SK-N-DZ (cell line): ENCODE measurements at regions not wholly inside any gene's neighbourhood (a gene's known extent, or its start where the extent isn't known, plus 50 kb on each side); places are given as distances from the start of the nearest gene placed in this dataset.

Experiments used
- DNase-seq: peaks from one replicate; pipeline ENCODE4 v3.0.0-alpha.2; 2015; ENCODE audit warnings: low spot score

DNA sequence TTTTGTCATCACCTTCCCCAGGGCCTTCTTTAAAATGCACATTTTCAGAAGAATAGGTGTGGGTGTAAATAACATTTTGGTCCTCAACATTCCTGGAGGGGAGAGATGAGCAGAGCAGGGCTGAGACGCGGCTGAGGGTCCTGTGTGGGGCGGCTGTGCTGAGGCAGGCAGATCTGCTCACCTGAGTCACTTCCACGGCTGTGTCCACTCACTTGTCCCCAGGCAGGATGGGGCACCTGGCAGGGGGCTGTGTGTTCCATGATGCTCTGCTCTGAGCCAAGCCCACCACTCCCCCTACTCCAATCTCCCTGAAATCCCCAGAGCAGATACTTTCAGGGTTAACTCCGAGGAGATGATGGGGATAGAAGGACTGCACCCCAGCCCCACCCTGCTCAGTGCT is 93.8 kb downstream of the GLRX3 start:
- DNase-seq = no peak

DNA sequence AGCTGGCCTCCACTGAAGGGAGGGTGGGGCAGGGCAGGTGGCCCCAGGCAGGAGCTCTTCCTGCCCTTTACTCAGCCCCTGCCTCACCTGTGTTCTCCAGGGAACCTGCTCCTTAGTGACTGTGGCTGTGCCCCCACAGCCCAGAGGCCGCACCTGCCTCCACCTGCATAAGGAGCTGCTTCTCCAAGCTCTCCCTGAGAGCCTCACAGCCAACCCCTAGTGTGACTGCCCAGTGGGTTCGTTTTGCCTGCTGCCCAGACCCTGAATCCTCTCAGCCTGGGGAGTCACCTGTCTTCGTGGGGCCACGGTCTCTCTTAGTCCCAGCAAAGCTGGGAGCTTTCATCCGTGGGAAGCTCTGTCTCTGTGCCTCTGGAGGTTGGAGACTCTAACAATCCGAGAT is 94.4 kb downstream of the GLRX3 start:
- no peak for DNase-seq

DNA sequence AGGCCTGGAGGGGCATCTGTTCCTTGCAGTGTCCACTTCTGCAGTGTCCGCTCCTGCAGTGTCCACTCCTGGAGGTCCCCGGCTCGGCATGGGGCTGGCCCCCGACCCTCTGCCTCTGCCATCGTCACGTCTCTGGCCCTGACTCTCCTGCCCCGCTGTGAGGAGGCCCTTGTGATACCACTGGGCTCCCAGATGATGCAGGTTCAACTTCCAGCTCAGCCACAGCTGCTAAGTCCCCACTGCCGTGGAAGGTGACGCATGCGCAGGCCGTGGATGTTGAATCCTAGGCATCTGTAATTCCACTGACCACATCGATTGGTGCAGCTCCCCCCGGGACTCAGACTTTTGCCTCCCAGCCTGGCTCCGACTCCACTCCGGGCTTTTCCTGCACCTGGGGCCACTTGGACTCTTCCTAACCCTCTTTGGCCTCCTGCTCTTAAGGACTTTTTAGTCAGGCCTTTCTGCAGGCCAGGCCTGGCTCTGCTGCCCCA is 95.1 kb downstream of the GLRX3 start:
- no peak for DNase-seq

DNA sequence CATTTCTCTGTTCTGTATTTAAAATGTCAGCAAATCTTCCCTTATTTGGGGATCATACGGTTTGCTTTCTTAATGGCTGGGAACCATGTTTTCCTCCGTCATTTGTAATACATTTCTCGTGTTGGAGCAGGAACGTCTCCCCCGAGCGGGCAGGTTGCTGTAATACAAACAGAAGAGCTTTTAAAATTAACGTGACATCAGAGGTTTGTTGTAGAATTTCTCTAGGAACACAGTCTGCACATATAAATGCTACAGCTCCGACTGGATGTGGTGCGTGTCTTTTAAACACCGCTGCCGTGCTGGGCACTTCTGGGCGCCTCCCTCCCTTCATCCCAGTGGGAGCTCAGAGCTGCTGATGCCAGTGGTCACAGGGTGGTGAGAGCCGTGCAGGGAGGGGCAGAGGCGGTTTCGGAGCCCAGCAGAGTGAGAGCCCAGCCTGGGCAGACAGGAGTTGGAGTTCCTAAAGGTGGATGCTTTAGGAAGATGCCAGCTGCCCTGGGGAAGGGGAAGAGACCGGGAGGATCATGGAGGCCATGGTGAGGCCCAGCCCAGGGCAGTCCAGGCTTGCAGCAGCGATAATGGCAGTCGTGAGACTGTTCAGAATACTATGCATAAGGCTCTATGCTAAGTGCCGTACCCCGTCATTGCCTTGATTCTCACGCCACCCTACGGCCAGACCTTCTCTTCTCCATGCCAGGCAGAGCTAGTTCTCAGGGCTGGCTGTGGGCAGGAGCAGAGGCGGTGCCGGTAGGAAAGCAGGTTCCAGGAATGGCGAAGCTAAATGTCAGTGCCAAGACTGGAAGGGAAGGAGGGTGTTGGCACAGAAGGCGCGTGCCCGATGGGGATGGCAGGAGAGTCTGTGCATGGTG is 96.2 kb downstream of the GLRX3 start:
- no peak for DNase-seq

DNA sequence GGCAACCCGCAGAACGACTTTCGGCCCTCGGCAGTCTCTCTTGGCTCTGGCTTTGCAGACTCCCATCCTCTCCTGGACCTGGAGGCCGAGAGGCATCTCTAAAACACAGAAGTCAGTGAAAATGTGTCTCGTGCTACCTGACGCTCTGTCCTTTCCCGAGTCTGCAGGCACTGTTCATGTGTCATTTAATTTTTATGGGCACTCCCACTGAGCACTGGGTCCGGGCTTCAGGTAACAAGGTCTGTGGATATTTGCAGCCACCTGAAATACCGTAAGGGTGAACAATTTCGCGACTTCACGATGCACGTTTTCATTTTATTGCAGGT is 96.8 kb downstream of the GLRX3 start:
- DNase-seq = no peak

DNA sequence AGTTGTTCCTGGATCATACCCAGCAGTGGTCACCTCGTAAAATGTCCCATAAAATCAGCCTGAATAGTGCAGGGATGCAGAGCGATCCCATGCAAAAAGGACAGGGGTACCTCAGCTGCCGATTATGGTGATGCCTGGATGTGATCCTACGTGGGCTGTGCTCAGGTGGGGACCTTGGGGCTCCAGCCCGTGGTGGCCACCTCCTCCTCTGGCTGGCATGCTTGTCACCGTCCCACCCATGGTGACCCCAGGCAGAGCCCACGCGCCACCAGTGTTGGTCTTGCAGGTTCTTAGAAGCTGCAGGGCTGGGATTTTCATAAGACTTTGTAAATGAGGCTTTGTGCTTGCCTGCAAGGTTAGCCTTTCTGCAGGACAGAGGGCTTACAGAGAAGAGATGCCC is 97.2 kb downstream of the GLRX3 start:
- no peak for DNase-seq

DNA sequence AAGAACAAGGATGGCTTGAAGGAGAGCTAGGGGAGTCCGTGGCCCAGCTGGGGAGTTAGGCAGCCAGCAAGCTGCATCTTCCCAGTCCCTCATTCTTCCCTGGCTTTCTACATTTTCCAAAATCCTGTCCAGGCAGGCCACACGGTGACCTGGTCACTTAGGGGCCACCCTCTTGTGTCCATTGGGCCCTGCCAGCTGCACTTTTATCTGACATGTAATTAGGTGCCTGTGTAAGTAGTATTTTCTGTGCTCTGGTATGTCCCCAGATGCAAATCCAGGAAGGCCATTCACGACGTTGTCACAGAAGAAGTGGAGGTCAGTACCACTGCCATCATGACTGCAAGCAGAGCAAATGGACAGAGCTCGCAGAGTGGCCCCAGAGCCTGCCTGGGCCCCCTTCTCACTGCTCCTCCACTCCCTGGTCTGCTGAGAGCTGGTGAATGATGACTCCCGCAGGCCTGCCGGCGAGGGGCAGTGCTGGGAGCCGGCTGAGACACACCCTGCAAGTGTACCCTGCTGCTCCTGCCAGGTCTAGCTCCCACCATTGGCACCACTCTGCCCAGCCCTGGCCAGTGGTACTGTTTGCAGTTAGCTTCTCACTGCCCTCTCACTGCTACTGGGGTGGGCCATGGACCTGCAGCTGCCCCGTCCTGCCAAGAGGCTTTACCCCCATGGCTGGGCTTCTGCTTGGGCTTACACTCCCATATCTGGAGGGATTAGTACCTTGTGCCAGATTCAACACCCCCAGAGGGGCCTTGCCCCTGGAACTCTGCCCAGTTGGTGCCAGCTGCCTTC is 98.2 kb downstream of the GLRX3 start:
- DNase-seq = no peak

DNA sequence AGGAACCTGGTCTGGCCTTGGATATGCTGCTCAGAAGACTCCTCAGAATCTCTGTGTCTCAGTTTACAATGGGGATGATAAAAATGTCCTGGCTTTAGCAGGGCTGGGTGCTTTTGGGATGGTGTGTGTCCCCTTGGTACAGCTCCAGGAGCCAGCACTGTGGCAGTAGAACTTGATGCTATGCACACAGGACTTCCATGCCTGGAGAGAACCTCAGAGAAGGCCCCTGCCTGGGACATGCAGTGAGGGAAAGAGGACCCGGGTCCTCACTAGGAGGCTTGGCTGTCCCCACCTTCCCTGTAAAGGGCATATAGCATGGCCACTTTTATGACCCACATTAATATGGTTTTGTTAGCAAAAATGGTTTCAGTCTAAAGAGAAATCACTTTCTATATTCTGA is 100.5 kb downstream of the GLRX3 start:
- DNase-seq = no peak

DNA sequence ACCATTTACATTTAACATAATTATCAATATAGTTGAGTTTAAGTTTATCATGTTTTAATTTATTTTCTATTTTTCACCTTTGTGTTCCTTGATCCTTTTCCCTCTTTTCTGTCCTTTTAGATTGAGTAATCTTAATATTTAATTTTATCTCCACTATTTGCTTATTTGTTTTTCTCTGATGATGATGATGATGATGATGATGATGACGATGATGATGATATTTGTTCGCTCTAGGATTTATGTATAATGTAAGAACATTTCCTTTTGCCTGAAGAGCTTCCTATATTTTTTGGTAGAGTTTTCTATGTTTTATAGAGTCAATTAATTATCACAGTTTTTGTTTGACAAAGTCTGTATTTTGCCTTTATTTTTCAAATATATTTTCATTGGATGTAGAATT is 104.2 kb downstream of the GLRX3 start:
- no peak for DNase-seq

DNA sequence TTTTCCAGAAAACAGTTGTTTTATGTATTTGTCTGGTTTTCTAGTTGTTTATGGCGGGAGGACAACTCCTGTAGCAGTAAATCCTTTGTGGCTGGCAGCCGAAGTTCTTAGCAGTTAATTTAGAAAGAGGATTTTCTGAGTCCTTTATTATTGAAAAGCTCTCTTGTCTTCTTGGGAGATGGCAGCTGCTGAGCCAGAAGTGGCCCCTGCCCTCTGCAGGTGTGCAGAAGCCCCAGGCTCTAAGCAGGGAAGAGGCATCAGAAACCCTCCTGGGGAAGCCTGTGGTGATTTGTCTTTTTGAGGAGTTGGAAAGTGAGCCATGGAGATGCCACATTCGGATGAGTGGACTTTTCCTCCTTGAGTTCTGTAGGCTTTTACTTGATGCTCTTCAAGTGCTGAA is 106.3 kb downstream of the GLRX3 start:
- DNase-seq = no peak

DNA sequence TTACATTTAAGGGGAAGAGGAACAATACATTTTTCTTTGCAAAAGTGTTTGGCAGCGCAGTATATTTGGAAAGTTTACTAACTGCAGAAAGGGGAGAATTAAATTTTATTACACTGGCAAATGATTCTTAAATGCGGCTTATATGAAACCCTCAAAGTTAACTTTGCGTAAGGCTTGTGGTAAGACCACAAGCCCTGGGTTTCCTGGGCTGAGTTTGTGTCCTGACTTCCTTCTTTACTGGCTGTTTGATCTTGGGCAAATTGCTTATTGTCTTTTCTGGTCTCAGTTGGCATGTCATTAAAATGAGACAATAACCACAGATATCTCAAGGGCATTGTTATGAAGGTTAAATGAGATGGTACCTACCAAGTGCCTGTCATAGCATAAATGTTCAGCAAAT is 106.8 kb downstream of the GLRX3 start:
- no peak for DNase-seq

DNA sequence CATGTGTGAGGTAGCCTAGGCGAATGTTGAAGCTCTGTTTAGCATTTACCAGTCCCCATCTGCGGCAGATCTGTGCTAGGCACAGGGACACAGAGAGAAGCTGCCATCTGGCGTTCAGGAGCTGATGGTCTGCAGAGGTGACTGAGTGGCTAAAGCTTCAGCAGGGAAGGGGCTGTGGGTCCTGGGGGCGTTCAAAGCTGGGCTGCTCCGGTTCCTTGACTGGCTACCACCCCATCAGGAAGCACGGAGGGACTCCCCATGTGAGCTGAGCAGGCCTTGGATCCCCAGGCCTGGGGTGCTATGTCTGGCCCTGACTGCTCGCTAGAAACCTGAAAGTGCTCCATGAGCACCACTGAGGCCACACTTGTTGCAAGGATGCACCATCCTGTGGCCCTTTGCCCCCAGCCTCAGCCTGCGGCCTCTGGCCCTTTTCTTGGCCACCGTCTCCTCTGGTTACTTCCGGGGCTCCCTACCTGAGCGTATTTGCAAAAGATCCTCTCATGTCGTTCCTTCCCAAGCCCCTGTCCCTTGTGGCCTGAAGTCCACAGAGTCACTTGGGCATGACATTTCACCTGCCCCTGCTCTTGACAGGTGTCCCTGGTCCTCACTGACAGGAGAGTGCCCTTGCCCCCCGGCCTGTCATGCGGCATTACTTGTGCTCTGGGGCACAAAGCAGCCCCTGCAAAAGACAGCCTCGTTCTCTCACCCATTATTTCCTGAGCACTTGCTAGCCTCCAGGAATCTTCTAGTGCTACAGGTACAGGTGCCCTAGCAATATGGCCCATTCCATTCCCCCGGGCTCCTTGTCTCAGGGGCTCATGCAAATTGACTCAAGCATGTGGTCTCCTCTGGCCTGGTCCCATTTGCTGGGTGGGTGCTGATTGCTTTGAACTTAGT is 108.1 kb downstream of the GLRX3 start:
- no peak for DNase-seq

DNA sequence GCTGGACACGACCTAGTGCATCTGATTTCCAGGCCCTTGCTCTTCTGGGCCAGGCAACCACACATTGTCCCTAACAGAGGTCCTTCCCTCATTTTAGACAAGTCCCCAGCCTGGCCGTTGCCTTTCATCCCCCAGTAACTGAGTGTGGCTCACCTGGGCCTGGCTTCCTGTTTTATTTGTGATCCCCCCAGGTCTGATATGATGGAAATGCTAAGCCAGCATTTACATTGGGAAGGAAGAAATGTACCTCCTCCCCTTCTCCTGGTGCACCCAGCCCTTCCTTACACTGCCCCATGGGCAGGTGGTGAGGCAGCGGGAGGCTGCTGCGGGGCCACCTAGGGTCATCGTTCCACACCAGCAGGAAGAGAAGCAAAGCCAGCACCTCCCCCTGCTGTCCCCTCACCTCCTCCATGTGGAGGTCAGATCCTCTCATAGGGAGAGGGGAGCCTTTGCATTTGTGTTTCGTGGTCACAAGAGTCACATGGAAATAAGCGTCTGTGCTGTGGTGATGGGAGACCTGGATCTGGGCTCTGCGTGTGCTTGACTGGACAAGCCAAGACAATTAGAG is 108.8 kb downstream of the GLRX3 start:
- DNase-seq = no peak

DNA sequence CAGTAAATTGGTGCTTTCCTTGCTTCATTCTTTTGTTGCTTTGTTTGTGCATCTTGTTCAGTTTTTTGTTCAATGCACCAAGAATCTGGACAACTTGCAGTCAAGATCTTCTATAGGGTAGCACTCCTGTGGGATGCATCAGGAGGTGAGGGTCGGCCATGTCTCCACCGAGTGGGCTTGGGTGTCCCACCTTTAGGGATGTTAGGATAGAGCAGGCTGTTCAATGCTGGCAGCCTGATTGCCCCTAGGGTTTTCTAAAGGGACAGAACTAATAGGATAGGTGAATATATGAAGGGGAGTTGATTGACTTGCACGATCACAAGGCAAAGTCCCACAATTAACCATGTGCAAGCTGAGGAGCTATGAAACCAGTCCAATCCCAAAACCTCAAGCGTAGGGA is 109.9 kb downstream of the GLRX3 start:
- no peak for DNase-seq

DNA sequence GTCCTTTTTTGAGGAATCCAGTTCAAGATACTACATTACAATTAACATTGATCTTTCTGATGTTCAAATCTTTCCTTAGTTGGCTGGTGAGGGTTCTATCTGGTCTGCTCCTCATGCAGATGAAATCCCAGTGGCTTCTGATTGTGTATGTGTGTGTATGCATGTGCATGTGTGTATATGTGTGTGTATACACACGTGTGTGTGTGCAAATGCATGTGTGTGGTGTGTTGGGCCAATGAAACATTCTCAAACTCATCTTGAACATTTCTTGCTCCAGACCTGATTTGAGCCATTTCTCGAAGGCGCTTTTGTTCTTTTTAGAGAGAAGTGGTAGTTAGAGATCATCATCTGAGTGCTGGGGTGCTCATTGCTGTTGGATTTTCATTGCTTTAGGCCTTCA is 113.9 kb downstream of the GLRX3 start:
- DNase-seq = no peak

DNA sequence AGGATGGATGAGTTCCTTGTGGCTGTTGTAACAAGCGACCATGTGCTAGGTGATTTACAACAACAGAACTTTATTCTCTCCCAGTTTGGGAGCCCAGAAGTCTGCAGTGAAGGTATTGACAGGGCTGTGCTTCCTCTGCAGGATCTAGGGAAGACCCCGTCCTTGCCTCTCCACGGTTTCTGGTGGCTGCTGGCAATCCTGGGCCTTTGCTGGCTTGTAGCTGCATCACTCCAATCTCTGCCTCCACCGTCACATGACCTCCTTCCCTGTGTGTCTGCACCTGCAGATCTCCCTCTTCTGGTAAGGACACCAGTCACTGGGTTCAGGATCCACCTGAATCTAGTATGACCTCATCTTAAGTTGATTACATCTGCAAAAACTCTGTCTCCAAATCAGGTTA is 115.6 kb downstream of the GLRX3 start:
- DNase-seq = no peak

DNA sequence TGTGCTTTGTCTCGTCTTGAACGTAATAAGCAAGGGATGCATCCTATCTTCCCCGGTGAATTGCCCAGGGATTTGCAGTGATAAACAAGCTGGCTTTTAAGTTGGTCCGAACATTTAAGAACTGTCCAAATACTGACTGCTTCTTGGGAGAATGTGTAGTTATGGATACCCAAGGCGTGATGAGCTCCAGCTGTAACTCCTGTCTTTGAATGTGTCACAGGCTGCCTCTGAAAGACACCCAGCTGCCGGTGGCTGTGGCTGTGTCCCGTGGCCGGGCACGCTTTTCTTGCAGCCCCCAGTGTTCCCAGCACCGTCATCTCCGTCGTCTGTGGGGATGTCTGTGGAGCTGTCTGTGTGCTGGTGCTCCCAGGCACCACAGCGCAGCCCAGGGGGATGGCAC is 118.1 kb downstream of the GLRX3 start:
- no peak for DNase-seq

DNA sequence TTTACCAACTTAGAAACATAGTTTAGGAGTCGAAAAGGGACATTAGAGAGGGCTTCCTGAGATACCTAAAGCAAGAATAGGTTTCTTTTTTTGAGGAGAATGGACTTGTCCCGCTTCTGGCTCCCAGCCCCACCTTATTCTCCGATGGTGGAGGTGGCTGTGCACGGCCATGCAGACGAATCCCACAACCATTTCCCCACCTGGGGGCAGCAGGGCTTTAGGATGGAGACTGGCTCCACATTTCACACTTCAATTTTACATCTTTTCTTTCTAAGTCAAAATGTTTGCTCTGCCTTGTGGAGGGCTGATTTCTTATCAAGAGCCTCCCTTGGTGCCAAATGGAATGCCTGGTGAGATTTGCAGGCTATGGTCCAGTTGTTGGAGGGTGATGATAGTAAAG is 118.5 kb downstream of the GLRX3 start:
- DNase-seq = no peak

DNA sequence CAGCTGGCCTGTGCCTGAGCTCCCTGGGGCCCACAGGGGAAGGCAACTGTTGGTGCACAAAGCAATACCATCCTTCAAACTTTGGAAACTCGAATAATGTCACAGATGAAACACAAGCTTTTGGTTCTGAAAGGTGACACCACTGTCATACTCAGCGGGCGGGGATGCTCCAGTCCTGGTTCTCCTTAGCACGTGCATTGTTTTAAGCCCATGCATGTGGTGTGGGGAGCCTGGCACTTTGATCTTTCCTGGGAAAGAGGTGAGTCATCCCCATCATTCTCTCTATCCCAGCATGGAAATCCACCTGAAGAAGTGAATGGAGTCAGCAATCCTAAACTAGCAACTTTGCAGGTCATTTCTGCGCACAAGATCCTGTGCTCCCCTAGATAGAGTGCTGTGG is 119.6 kb downstream of the GLRX3 start:
- no peak for DNase-seq

DNA sequence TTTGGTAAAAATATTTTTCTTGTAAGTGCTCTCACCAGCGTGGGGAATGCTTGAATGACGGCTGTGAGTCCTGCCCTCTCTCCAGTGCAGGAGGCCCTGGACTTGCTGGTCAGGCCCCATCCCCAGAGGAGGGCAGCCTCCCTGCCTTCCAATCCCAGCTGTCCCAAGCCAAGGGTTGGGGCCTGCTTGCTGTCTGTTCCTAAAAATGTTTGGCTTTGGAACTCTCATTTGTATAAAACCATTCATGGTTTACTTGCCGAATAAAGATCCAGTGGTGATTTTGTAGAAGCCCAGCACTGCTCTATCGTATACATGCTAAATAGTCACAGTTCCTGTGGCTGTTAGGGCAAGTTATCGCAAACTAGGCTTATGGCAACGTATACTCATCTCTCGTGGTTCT is 121.7 kb downstream of the GLRX3 start:
- no peak for DNase-seq

DNA sequence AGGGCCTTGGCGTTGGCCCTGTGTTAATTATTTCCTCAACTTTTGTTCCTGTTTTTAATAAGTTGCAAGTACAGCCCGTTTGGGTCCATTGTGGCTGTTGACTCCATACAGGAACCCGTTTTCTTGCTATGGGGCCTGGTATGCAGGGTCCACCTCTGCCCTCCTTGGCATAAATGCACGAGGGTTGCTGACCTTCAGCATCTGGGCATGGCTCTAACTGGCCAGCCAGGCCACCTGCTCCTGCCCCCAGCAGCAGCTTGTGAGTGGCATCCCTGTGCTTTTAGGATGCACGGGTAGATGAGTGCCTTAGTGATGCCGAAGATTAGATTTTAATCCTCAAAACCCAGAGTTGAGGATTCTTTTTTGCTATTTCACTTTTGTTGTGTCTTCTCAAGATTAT is 123.2 kb downstream of the GLRX3 start:
- DNase-seq = no peak

DNA sequence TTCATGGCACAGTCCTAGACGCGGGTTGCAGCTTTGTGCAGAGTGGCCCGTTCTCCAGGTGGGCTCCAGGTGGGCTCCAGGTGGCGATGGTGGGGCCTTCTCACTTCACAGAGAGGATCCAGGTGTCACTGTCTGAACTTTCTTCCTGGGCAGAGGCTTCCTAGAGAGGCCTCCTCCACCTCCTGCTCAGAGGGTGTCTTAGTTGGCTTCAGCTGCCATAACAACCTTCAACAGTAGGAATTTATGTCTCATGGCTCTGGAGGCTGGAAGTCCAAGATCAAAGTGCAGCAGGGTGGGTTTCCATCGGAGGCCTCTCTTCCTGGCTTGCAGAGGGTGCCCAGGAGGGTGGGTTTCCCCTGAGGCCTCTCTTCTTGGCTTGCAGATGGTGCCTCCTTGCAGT is 125.1 kb downstream of the GLRX3 start:
- DNase-seq = no peak
